Mesenchymal stem cell (in vitro differentiated cells and primary cell): ENCODE measurements at regions not wholly inside any gene's neighbourhood (a gene's known extent, or its start where the extent isn't known, plus 50 kb on each side); places are given as distances from the start of the nearest gene placed in this dataset.
A peak's percentile ranks its signal among the peaks of the same experiment; 100 is the strongest.

ENCODE experiments used
- DNase-seq: peaks from one replicate; pipeline ENCODE4 v3.0.0-alpha.2; 2013
- H2AFZ ChIP-seq: one replicate; pipeline ENCODE4 v1.6.1; 2013; ENCODE audit warnings: low read depth, mild to moderate bottlenecking, control low read depth, inconsistent platforms, low read length, moderate library complexity
- H2AK5ac ChIP-seq: 2 replicates; pipeline ENCODE4 v1.6.1; 2013; ENCODE audit warnings: low read length, moderate library complexity, mild to moderate bottlenecking, inconsistent platforms; ENCODE audit not compliant: severe bottlenecking
- H2BK120ac ChIP-seq: one replicate; pipeline ENCODE4 v1.6.1; 2013; ENCODE audit warnings: low read depth, mild to moderate bottlenecking, inconsistent platforms, low read length, moderate library complexity
- H2BK12ac ChIP-seq, 2 experiments: one replicate each; pipeline ENCODE4 v1.6.1; 2013; ENCODE audit warnings: inconsistent platforms in 2 of 2, low read length in 2 of 2, mild to moderate bottlenecking in 2 of 2, moderate library complexity in 2 of 2, control low read depth in 1 of 2
- H2BK15ac ChIP-seq: one replicate; pipeline ENCODE4 v1.6.1; 2013; ENCODE audit warnings: mild to moderate bottlenecking, low read depth, inconsistent platforms; ENCODE audit not compliant: poor library complexity, severe bottlenecking
- H2BK5ac ChIP-seq: 2 replicates; pipeline ENCODE4 v1.6.1; 2013; ENCODE audit warnings: low read depth, mild to moderate bottlenecking, low read length, control low read depth, inconsistent platforms; ENCODE audit not compliant: poor library complexity, severe bottlenecking
- H3K14ac ChIP-seq, 2 experiments: one replicate each; pipeline ENCODE4 v1.6.1; 2013; ENCODE audit warnings: inconsistent platforms in 2 of 2, low read length in 2 of 2, control low read depth in 1 of 2, mild to moderate bottlenecking in 1 of 2, moderate library complexity in 1 of 2
- H3K18ac ChIP-seq, 2 experiments: one replicate each; pipeline ENCODE4 v1.6.1; 2013; ENCODE audit warnings: inconsistent platforms in 2 of 2, low read length in 2 of 2, control low read depth in 1 of 2, low read depth in 1 of 2, mild to moderate bottlenecking in 1 of 2
- H3K23ac ChIP-seq, 2 experiments: one replicate each; pipeline ENCODE4 v1.6.1; 2013; ENCODE audit warnings: inconsistent platforms in 2 of 2, low read length in 2 of 2, mild to moderate bottlenecking in 2 of 2, moderate library complexity in 2 of 2, control low read depth in 1 of 2
- H3K27ac ChIP-seq: 2 replicates; pipeline ENCODE4 v1.5.1; 2013; ENCODE audit warnings: mild to moderate bottlenecking, moderate library complexity, low read length, control low read depth, inconsistent platforms; ENCODE audit not compliant: poor library complexity, severe bottlenecking
- H3K27me3 ChIP-seq, 2 experiments: 2 replicates each; pipeline versions ENCODE4 v1.6.1 to v1.7.0; 2013; ENCODE audit warnings: low read length in 2 of 2, mild to moderate bottlenecking in 2 of 2, moderate library complexity in 2 of 2, control low read depth in 1 of 2, inconsistent platforms in 1 of 2; ENCODE audit not compliant: control insufficient read depth in 1 of 2, insufficient read depth in 1 of 2
- H3K36me3 ChIP-seq, 2 experiments: 2 replicates each; pipeline versions ENCODE4 v1.6.1 to v1.7.0; 2013; ENCODE audit warnings: low read length in 2 of 2, control low read depth in 1 of 2, inconsistent platforms in 1 of 2, low read depth in 1 of 2, mild to moderate bottlenecking in 1 of 2; ENCODE audit not compliant: insufficient read depth in 2 of 2, control insufficient read depth in 1 of 2
- H3K4ac ChIP-seq, 2 experiments: one replicate each; pipeline ENCODE4 v1.6.1; 2013; ENCODE audit warnings: inconsistent platforms in 2 of 2, low read length in 2 of 2, mild to moderate bottlenecking in 2 of 2, moderate library complexity in 2 of 2, control low read depth in 1 of 2, low read depth in 1 of 2
- H3K4me1 ChIP-seq: 2 replicates; pipeline ENCODE4 v1.6.1; 2013; ENCODE audit warnings: low read depth, low read length, control low read depth; ENCODE audit not compliant: control insufficient read depth, insufficient read depth
- H3K4me2 ChIP-seq: 2 replicates; pipeline ENCODE4 v1.6.1; 2013; ENCODE audit warnings: low read length, mild to moderate bottlenecking, inconsistent platforms; ENCODE audit not compliant: poor library complexity, severe bottlenecking
- H3K4me3 ChIP-seq, 2 experiments: 2 replicates each; pipeline versions ENCODE4 v1.5.1 to v1.7.0; 2013; ENCODE audit warnings: low read length in 2 of 2, mild to moderate bottlenecking in 2 of 2, control low read depth in 1 of 2, low read depth in 1 of 2; ENCODE audit not compliant: insufficient read depth in 1 of 2
- H3K79me1 ChIP-seq: replicated peaks from 2 replicates; pipeline ENCODE4 v1.6.1; 2013; ENCODE audit warnings: mild to moderate bottlenecking, control low read depth, low read length, inconsistent platforms; ENCODE audit not compliant: poor library complexity, severe bottlenecking
- H3K9ac ChIP-seq: 2 replicates; pipeline ENCODE4 v1.7.0; 2013; ENCODE audit warnings: mild to moderate bottlenecking, low read length, moderate library complexity
- H3K9me3 ChIP-seq: 2 replicates; pipeline ENCODE4 v1.7.0; 2013; ENCODE audit warnings: mild to moderate bottlenecking, low read length; ENCODE audit not compliant: control insufficient read depth
- H4K8ac ChIP-seq: one replicate; pipeline ENCODE4 v1.6.1; 2013; ENCODE audit warnings: inconsistent platforms, mild to moderate bottlenecking, low read length, moderate library complexity
- H4K91ac ChIP-seq: one replicate; pipeline ENCODE4 v1.6.1; 2013; ENCODE audit warnings: mild to moderate bottlenecking, low read length, inconsistent platforms
- WGBS: methylation state at CpG from one replicate; pipeline ENCODE4 v1.1.7; 2013; ENCODE audit warnings: mixed read lengths; 5-methylcytosine and 5-hydroxymethylcytosine counted together

- Histone ChIP-seq H2AK5ac (no peak overlapping the region), H3K4me1 (no peaks in the 10 kb centered on the region), H3K23ac (no peak overlapping the region), H3K9me3 (no peaks in the 10 kb centered on the region), H2BK12ac (no peak overlapping the region), H4K91ac (no peak overlapping the region), H3K9ac (no peak overlapping the region), H4K8ac (no peak overlapping the region), H2AFZ (no peak overlapping the region), H3K14ac (no peak overlapping the region), H3K36me3 (no peaks in the 10 kb centered on the region), H3K27ac (no peak overlapping the region), H3K79me1 (no peaks in the 10 kb centered on the region), H3K27me3 (no peaks in the 10 kb centered on the region), H3K4me2 (no peak overlapping the region), H2BK120ac (no peak overlapping the region), H3K4ac (no peak overlapping the region), H2BK15ac (no peak overlapping the region), H2BK5ac (no peak overlapping the region), H3K4me3 (no peak overlapping the region), H3K18ac (no peak overlapping the region)
- DNase-seq: no peak
- WGBS: 63% methylated on average over 3 of the region's 3 CpGs
These were observed 322.1 kb downstream of the ARL4A start for GRCh38 chr7:13009517-13009916.

- no peaks in the 10 kb centered on the region for H3K9me3 ChIP-seq
- H2BK15ac ChIP-seq: no peak overlapping the region
- WGBS: no CpG with 5 or more reads among the region's 2 CpGs
- H2BK5ac ChIP-seq: no peak overlapping the region
- no peak for DNase-seq
- H3K4me2 ChIP-seq: no peak overlapping the region
- no peak overlapping the region for H3K27ac ChIP-seq
- H3K27me3 ChIP-seq: no peaks in the 10 kb centered on the region
- H3K23ac ChIP-seq: no peak overlapping the region
- H2BK12ac ChIP-seq: no peak overlapping the region
- no peak overlapping the region for H3K9ac ChIP-seq
- H3K4ac ChIP-seq: no peak overlapping the region
- H3K36me3 ChIP-seq: no peaks in the 10 kb centered on the region
- H3K4me1 ChIP-seq: peaks cover 3% of the 10 kb centered on the region
- H2AK5ac ChIP-seq: no peak overlapping the region
- H3K79me1 ChIP-seq: no peaks in the 10 kb centered on the region
- H3K14ac ChIP-seq: no peak overlapping the region
- no peak overlapping the region for H2AFZ ChIP-seq
- no peak overlapping the region for H3K4me3 ChIP-seq
- no peak overlapping the region for H3K18ac ChIP-seq
- no peak overlapping the region for H4K91ac ChIP-seq
- no peak overlapping the region for H4K8ac ChIP-seq
- H2BK120ac ChIP-seq: no peak overlapping the region
These were observed 326.6 kb downstream of the ARL4A start for GRCh38 chr7:13014011-13014410.

DNA sequence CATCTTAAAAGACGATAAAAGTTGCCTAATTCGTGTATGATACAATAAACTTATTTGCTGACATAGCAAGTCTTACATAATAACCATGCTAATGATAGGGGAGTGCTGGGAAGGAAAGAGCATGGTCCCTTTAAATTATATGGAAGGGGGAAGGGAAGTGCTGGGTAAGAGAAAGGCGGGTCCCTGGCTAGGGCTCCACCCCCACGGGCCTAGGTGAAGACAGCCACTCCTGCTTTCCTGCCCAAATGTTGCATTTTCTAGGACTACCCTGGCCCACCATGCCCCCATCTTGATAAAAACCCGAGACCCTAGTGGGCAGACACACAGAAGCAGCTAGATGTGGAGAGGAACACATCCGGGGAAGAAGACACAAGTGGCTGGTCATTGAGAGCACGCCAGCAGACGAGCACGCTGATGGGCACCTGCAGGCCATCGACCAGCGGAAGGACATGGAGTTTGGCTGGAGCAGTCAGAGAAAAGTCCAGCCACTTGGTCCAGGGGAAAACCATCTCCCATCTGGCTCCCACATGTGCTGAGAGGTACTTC is 328.7 kb downstream of the ARL4A start:
- no peak overlapping the region for H2AK5ac ChIP-seq
- peak overlapping the region in 1 of 2 experiments; percentile 25 for H3K18ac ChIP-seq
- 92% methylated on average over 9 of the region's 11 CpGs for WGBS
- H2AFZ ChIP-seq: no peak overlapping the region
- H2BK5ac ChIP-seq: no peak overlapping the region
- no peak overlapping the region for H3K9ac ChIP-seq
- no peaks in the 10 kb centered on the region for H3K36me3 ChIP-seq
- DNase-seq: no peak
- no peaks in the 10 kb centered on the region for H3K79me1 ChIP-seq
- no peak overlapping the region for H2BK15ac ChIP-seq
- no peak overlapping the region for H3K23ac ChIP-seq
- H2BK12ac ChIP-seq: peak overlapping the region in 1 of 2 experiments; percentile 57
- H3K27ac ChIP-seq: no peak overlapping the region
- H4K91ac ChIP-seq: no peak overlapping the region
- no peaks in the 10 kb centered on the region for H3K9me3 ChIP-seq
- H3K14ac ChIP-seq: peak overlapping the region in 1 of 2 experiments; percentile 41
- peaks cover 3% of the 10 kb centered on the region for H3K4me1 ChIP-seq
- no peak overlapping the region for H4K8ac ChIP-seq
- H2BK120ac ChIP-seq: no peak overlapping the region
- H3K4me2 ChIP-seq: no peak overlapping the region
- no peaks in the 10 kb centered on the region for H3K27me3 ChIP-seq
- H3K4ac ChIP-seq: no peak overlapping the region
- no peak overlapping the region for H3K4me3 ChIP-seq

DNA sequence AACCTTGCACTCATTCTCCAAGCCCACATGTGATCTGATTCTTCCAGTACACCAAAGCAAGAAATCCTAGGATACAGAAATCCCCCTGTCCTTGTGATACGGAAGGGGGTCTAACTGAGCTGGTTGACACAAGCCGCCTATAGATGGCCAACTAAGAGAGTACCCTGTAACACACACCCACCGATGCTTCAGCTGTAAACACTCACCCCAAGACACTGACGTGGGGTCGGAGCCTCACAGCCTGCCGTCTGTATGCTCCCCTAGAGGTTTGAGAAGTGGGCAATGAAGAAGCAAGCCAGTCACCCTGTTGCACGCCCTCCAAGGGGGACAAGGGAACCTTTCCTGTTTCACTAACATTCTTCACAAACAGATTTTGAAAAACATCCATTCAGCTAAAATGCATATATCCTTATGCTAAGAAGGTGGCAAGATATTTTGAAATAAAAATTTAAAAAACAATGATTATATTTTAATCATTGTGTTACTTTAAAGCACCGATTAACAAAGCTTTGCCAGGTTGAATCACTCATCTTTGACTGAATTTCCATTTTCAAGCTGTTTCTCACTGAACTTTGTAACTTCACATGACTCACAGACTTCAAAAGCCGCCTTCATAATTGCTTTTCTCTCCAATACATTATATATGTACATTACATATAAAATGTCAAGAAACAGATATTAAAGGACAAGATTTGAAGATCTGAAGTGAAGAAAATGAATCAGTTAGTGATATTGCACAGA is 329.3 kb downstream of the ARL4A start:
- H3K23ac ChIP-seq: no peak overlapping the region
- peak overlapping the region; percentile 74 for H4K91ac ChIP-seq
- peak overlapping the region; percentile 60 for H2AK5ac ChIP-seq
- H2AFZ ChIP-seq: no peak overlapping the region
- H3K9me3 ChIP-seq: no peaks in the 10 kb centered on the region
- no peaks in the 10 kb centered on the region for H3K27me3 ChIP-seq
- no peak overlapping the region for H2BK5ac ChIP-seq
- H3K4me1 ChIP-seq: peaks cover 3% of the 10 kb centered on the region
- H3K4me3 ChIP-seq: no peak overlapping the region
- H3K36me3 ChIP-seq: no peaks in the 10 kb centered on the region
- peak overlapping the region in 1 of 2 experiments; percentile 61 for H3K18ac ChIP-seq
- no peak overlapping the region for H3K9ac ChIP-seq
- H3K4ac ChIP-seq: peak overlapping the region in 1 of 2 experiments; percentile 15
- H2BK120ac ChIP-seq: peak overlapping the region; percentile 38
- peak overlapping the region in 1 of 2 experiments; percentile 89 for H2BK12ac ChIP-seq
- H2BK15ac ChIP-seq: no peak overlapping the region
- 76% methylated on average over 8 of the region's 9 CpGs for WGBS
- H3K79me1 ChIP-seq: no peaks in the 10 kb centered on the region
- H3K14ac ChIP-seq: peak overlapping the region in 1 of 2 experiments; percentile 28
- peak overlapping the region; percentile 89 for H3K27ac ChIP-seq
- peak; percentile 44 for DNase-seq
- H3K4me2 ChIP-seq: no peak overlapping the region
- peak overlapping the region; percentile 33 for H4K8ac ChIP-seq
